ENCODE measurements at regions not wholly inside any gene's neighbourhood (a gene's known extent, or its start where the extent isn't known, plus 50 kb on each side); places are given as distances from the start of the nearest gene placed in this dataset.
"Not testable (repeated sequence)": the region's sequence is repeated elsewhere in the genome, so short reads cannot be mapped to it uniquely, and the experiment has no call there.

DNA sequence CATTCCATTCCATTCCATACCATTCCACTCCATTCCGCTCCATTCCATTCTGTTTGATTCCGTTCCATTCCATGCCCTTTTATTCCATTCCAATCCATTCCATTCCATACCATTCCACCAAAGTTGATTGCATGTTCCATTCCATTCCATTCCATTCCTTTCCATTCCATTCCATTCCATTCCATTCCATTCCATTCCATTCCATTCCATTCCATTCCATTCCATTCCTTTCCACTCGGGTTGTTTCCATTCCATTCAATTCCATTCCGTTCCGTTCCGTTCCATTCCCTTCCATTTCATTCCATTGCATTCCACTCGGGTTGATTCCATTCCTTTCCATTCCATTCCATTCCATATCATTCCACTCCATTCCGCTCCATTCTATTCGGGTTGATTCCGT is 152.7 kb downstream of the CWH43 start:
- H3K4me1 Mint-ChIP-seq (ENCODE audit: low read depth); DNase-seq; ATAC-seq; H3K4me3 Mint-ChIP-seq; POLR2A ChIA-PET; H3K27me3 Mint-ChIP-seq (ENCODE audit: low read depth); H3K9me3 Mint-ChIP-seq (ENCODE audit: insufficient read depth); H3K27ac Mint-ChIP-seq; CTCF ChIA-PET: not testable (repeated sequence)
- H3K36me3 Mint-ChIP-seq (ENCODE audit: low read depth): peaks cover 20% of the 10 kb centered on the region

DNA sequence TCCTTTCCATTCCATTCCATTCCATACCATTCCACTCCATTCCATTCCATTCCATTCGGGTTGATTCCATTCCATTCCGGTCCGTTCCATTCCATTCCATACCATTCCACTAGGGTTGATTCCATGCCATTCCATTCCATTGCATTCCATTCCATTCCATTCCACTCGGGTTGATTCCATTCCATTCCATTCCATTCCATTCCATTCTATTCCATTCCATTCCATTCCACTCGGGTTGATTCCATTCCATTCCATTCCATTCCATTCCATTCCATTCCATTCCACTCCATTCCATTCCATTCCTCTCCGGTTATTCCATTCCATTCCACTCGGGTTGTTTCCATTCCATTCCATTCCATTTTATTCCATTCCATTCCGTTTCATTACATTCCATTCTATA is 153.4 kb downstream of the CWH43 start:
- peaks cover 27% of the 10 kb centered on the region for H3K36me3 Mint-ChIP-seq (ENCODE audit: low read depth)
- H3K4me1 Mint-ChIP-seq (ENCODE audit: low read depth); CTCF ChIA-PET; H3K9me3 Mint-ChIP-seq (ENCODE audit: insufficient read depth); DNase-seq; H3K4me3 Mint-ChIP-seq; ATAC-seq; H3K27ac Mint-ChIP-seq; H3K27me3 Mint-ChIP-seq (ENCODE audit: low read depth); POLR2A ChIA-PET: not testable (repeated sequence)

- H3K4me3 Mint-ChIP-seq; POLR2A ChIA-PET; CTCF ChIA-PET; H3K27me3 Mint-ChIP-seq (ENCODE audit: low read depth); H3K27ac Mint-ChIP-seq; ATAC-seq; H3K4me1 Mint-ChIP-seq (ENCODE audit: low read depth); H3K9me3 Mint-ChIP-seq (ENCODE audit: insufficient read depth): not testable (repeated sequence)
- H3K36me3 Mint-ChIP-seq (ENCODE audit: low read depth): peaks cover 31% of the 10 kb centered on the region
- peak; percentile 38 for DNase-seq
Observed at GRCh38 chr4:49140351-49140750, 154.3 kb downstream of the CWH43 start.

DNA sequence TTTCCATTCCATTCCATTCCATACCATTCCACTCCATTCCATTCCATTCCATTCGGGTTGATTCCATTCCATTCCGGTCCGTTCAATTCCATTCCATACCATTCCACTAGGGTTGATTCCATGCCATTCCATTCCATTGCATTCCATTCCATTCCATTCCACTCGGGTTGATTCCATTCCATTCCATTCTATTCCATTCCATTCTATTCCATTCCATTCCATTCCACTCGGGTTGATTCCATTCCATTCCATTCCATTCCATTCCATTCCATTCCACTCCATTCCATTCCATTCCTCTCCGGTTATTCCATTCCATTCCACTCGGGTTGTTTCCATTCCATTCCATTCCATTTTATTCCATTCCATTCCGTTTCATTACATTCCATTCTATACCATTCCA is 155.9 kb downstream of the CWH43 start:
- H3K27ac Mint-ChIP-seq; H3K9me3 Mint-ChIP-seq (ENCODE audit: insufficient read depth): not testable (repeated sequence)
- peaks cover 35% of the 10 kb centered on the region for H3K36me3 Mint-ChIP-seq (ENCODE audit: low read depth)

GRCh38 chr4:49147143-49147542 is 161.1 kb downstream of the CWH43 start:
- H3K9me3 Mint-ChIP-seq (ENCODE audit: insufficient read depth); H3K4me1 Mint-ChIP-seq (ENCODE audit: low read depth); CTCF ChIA-PET; H3K4me3 Mint-ChIP-seq; POLR2A ChIA-PET; DNase-seq; H3K27ac Mint-ChIP-seq; H3K27me3 Mint-ChIP-seq (ENCODE audit: low read depth): not testable (repeated sequence)
- ATAC-seq: peak; percentile 35
- peaks cover 50% of the 10 kb centered on the region for H3K36me3 Mint-ChIP-seq (ENCODE audit: low read depth)

More for the DNA sequence above, 155.9 kb downstream of the CWH43 start:
- H3K4me1 Mint-ChIP-seq (ENCODE audit: low read depth); ATAC-seq; CTCF ChIA-PET; H3K4me3 Mint-ChIP-seq; POLR2A ChIA-PET; DNase-seq; H3K27me3 Mint-ChIP-seq (ENCODE audit: low read depth): not testable (repeated sequence)

DNA sequence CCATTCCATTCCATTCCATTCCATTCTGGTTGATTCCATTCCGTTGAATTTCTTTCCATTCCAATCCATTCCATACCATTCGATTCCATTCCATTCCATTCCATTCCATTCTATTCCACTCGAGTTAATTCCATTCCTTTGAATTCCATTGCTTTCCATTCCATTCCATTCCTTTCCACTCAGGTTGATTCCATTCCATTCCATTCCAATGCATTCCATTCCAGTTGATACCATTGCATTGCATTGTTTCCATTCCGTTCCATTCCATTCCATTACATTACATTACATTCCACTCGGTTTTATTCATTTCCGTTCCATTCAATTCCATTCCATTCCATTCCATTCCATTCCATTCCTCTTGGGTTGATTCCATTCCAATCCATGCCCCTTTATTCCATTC is 161.5 kb downstream of the CWH43 start:
- CTCF ChIA-PET: not testable (repeated sequence)
- H3K36me3 Mint-ChIP-seq (ENCODE audit: low read depth): peaks cover 50% of the 10 kb centered on the region

GRCh38 chr4:49149006-49149975 is 163.2 kb downstream of the CWH43 start:
- ATAC-seq: peak; percentile 80
- POLR2A ChIA-PET; H3K4me3 Mint-ChIP-seq; DNase-seq; CTCF ChIA-PET; H3K27ac Mint-ChIP-seq; H3K27me3 Mint-ChIP-seq (ENCODE audit: low read depth); H3K4me1 Mint-ChIP-seq (ENCODE audit: low read depth): not testable (repeated sequence)
- H3K9me3 Mint-ChIP-seq (ENCODE audit: insufficient read depth): peaks cover 15% of the 10 kb centered on the region
- H3K36me3 Mint-ChIP-seq (ENCODE audit: low read depth): peaks cover 51% of the 10 kb centered on the region

More for the DNA sequence above, 161.5 kb downstream of the CWH43 start:
- POLR2A ChIA-PET; ATAC-seq; H3K27ac Mint-ChIP-seq; H3K27me3 Mint-ChIP-seq (ENCODE audit: low read depth); H3K4me1 Mint-ChIP-seq (ENCODE audit: low read depth); H3K4me3 Mint-ChIP-seq; DNase-seq; H3K9me3 Mint-ChIP-seq (ENCODE audit: insufficient read depth): not testable (repeated sequence)

DNA sequence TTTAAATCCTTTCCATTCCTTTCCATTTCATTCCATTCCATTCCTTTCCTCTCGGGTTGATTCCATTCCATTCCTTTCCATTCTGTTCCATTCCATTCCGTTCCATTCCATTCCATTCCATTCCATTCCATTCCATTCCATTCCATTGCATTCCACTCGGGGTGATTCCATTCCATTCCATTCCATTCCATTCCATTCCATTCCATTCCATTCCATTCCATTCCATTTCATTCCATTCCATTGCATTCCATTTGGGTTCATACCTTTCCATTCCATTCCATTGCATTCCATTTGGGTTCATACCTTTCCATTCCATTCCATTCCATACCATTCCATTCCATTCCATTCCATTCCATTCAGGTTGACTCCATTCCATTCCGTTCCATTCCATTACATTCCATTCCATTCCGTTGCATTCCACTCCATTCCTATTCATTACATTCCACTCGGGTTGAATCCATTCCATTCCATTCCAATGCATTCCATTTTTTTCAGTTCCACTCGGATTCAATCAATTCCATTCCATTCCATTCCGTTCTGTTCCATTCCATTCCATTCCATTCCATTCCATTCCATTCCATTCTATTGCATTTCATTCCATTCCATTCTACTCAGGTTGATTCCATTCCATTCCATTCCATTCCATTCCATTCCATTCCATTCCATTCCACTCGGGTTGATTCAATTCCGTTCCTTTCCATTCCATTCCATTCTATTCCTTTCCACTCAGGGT is 164.4 kb downstream of the CWH43 start:
- H3K4me3 Mint-ChIP-seq; H3K27me3 Mint-ChIP-seq (ENCODE audit: low read depth); H3K4me1 Mint-ChIP-seq (ENCODE audit: low read depth); POLR2A ChIA-PET; DNase-seq; H3K27ac Mint-ChIP-seq; ATAC-seq; CTCF ChIA-PET: not testable (repeated sequence)
- Mint-ChIP-seq H3K36me3 (ENCODE audit: low read depth) (peaks cover 56% of the 10 kb centered on the region), H3K9me3 (ENCODE audit: insufficient read depth) (peaks cover 15% of the 10 kb centered on the region)

GRCh38 chr4:49153011-49153410 is 166.9 kb downstream of the CWH43 start:
- H3K4me1 Mint-ChIP-seq (ENCODE audit: low read depth); H3K27ac Mint-ChIP-seq; ATAC-seq; H3K4me3 Mint-ChIP-seq; DNase-seq; CTCF ChIA-PET; POLR2A ChIA-PET; H3K27me3 Mint-ChIP-seq (ENCODE audit: low read depth): not testable (repeated sequence)
- Mint-ChIP-seq H3K9me3 (ENCODE audit: insufficient read depth) (peaks cover 26% of the 10 kb centered on the region), H3K36me3 (ENCODE audit: low read depth) (peaks cover 52% of the 10 kb centered on the region)

GRCh38 chr4:49154308-49155103 is 168.4 kb downstream of the CWH43 start:
- CTCF ChIA-PET: not testable (repeated sequence)

GRCh38 chr4:49155270-49155669 is 169.2 kb downstream of the CWH43 start:
- Mint-ChIP-seq H3K36me3 (ENCODE audit: low read depth) (peaks cover 40% of the 10 kb centered on the region), H3K9me3 (ENCODE audit: insufficient read depth) (peaks cover 28% of the 10 kb centered on the region)
- H3K4me3 Mint-ChIP-seq: not testable (repeated sequence)

More at GRCh38 chr4:49154308-49155103, 168.4 kb downstream of the CWH43 start:
- H3K4me1 Mint-ChIP-seq (ENCODE audit: low read depth); DNase-seq; H3K27me3 Mint-ChIP-seq (ENCODE audit: low read depth); POLR2A ChIA-PET; H3K27ac Mint-ChIP-seq; H3K4me3 Mint-ChIP-seq: not testable (repeated sequence)
- Mint-ChIP-seq H3K36me3 (ENCODE audit: low read depth) (peaks cover 45% of the 10 kb centered on the region), H3K9me3 (ENCODE audit: insufficient read depth) (peaks cover 30% of the 10 kb centered on the region)
- peak; percentile 45 for ATAC-seq

More at GRCh38 chr4:49155270-49155669, 169.2 kb downstream of the CWH43 start:
- H3K27ac Mint-ChIP-seq; DNase-seq; ATAC-seq; CTCF ChIA-PET; H3K27me3 Mint-ChIP-seq (ENCODE audit: low read depth); H3K4me1 Mint-ChIP-seq (ENCODE audit: low read depth); POLR2A ChIA-PET: not testable (repeated sequence)

Data from activated CD8-positive, alpha-beta T cell treated with anti-CD3 and anti-CD28 coated beads, Interleukin-2, amount 10 ng/mL, durations not matched to agents 7 days and 5 days (primary cell).